HG03280 (cell line): ENCODE measurements at regions not wholly inside any gene's neighbourhood (a gene's known extent, or its start where the extent isn't known, plus 50 kb on each side); places are given as distances from the start of the nearest gene placed in this dataset.

Experiments used
- ATAC-seq: cut with Tn5 transposase; IDR thresholded peaks from one replicate; pipeline ENCODE4 v1.9.1; 2021; ENCODE audit warnings: mild to moderate bottlenecking, moderate library complexity; ENCODE audit not compliant: unreplicated experiment

- ATAC-seq = no peak
Observed at GRCh38 chr6:166733900-166734299, 106.8 kb upstream of the RPS6KA2 start.

GRCh38 chr6:166729658-166730057, 102.6 kb upstream of the RPS6KA2 start:
- ATAC-seq = no peak

DNA sequence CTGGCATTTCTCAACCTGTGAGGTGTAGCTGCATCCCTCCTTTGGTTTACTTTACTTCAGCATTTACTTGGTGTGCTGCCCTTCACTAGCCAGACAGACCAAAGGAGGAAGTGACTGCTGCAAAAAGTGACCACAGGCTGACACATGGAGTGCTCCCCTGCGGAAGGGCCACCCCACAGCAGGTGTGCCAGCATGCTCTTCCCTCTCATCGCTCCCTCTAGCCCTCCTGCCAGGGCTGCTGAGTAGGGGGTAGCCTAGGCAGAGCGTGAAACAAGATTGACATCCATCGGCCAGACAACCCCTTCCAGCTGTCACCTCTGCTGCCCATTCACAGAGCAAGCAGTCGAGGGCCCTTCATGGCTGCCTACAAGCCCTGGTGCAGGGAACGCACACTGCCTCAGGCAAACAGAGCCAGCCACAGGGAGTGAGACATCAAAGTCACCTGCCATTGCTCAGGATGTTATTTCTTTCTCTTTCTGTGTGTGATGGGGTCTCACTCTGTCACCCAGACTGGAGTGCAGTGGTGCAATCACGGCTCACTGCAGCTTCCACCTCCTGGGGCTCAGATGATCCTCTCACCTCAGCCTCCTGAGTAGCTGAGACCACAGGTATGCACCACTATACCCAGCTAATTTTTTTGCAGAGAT, 102.0 kb upstream of the RPS6KA2 start:
- no peak for ATAC-seq

GRCh38 chr6:166726201-166726600, 99.2 kb upstream of the RPS6KA2 start:
- ATAC-seq = no peak

GRCh38 chr6:166725571-166725970, 98.5 kb upstream of the RPS6KA2 start:
- no peak for ATAC-seq

DNA sequence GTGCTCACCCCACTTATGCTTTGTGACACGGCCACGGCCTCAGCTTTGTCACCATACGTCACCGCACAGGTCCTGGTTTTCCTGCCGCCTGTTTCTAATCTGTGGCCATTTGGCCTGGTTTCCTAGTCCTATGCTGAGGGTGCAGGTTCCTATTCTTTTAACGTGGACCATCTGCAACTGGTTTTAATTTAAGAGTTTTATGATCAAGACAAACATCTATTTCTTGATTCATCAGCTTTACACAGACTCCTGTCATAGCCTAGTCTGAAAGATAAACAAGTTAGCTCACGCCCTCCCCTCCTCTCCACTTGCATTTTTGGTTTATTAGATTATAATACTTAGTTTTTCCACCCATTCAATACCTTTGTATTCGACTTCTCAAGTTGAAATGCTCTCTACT, 97.5 kb upstream of the RPS6KA2 start:
- ATAC-seq = no peak

DNA sequence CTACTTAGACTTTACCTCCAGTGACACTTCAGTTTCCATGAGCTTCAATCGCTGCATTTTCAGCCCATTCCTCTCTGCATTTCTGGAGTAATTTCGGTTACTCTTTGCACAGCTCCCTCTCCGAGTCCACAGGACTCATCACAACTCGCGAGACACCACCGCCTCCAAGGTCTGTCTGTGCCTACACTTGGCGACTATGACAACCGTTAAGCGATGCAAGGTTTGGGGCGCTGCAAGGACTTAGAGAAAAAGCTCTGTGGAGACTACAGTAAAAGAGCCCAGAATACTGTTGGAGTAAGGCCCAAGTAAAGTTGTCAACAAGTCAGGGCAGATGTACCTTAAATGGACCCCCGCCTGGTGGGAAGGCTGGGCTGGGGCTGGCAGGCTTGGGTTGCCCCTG, 95.7 kb upstream of the RPS6KA2 start:
- no peak for ATAC-seq

DNA sequence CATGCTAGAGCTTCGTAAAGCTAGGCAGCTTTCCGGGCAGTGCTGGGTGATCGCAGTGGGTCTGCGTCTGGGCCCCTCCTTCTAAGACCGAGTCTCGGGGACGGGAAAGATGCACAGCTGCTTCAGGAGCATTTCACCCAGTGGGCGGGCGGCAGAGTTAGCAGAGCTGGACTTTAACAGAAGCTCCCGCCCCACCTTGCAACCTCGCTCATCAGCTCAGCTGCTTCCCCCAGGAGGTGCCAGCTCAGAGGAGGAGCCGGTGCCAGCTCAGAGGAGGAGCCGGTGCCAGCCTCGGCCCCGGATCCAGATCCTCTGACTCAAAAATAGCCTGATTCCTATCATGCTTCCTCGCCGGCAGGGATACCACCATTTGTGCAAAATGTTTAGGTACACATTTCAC, 94.5 kb upstream of the RPS6KA2 start:
- ATAC-seq = no peak

GRCh38 chr6:166720856-166721255, 93.8 kb upstream of the RPS6KA2 start:
- no peak for ATAC-seq

DNA sequence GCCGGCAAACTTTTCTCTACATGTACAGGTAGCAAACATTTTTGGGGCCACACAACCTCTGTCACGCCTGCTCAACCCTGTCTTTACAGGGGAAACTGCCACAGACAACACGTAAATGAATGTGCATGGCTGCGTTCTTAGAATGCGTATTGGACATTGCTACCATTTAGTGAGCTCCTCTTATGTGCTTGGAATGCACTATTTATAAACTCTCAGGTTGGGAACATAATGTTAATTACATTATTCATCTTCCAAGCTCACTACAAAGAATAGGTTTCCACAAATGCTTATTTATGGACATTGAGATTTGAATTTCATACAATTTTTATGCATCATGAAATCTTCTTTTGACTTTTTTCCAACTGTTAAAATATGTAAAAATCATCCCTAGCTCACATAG, 92.0 kb upstream of the RPS6KA2 start:
- no peak for ATAC-seq

DNA sequence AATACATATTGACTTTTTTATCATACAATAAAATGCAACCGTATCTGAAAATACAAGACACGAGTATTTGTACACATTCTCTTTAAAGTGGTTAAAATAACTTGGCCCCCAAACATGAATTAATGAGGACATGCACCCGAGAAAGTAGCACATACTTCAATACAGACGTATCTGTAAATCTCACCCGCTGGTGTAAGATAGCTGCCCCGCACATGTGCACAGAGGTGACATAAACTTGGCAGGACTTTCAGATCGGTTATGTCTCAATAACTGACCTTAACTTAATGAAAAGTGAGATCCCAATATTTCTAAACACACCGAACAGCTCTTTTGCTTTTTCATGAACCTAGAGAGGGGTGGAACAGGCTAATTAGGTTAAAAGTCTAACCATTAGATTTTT, 91.5 kb upstream of the RPS6KA2 start:
- ATAC-seq = no peak

- ATAC-seq = no peak
Observed at GRCh38 chr6:166716910-166717617, 90.0 kb upstream of the RPS6KA2 start.

DNA sequence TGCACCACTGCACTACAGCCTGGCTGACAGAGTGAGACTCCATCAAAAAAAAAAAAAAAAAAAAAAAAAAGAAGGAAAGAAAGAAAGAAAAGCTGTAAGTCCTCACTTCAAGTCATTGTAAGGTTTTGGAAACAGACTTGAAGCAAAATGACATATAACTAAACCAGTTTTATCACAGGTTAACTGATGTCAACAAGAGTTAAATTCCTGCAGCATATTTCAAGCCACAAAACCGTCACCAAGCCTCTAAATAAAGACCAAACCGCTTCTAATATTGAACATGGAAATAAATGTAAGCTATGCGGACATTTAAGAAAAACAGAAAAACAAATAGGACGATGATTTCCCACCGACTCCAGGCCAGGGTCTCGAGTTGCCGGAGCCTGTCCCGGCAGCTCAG, 88.9 kb upstream of the RPS6KA2 start:
- no peak for ATAC-seq

DNA sequence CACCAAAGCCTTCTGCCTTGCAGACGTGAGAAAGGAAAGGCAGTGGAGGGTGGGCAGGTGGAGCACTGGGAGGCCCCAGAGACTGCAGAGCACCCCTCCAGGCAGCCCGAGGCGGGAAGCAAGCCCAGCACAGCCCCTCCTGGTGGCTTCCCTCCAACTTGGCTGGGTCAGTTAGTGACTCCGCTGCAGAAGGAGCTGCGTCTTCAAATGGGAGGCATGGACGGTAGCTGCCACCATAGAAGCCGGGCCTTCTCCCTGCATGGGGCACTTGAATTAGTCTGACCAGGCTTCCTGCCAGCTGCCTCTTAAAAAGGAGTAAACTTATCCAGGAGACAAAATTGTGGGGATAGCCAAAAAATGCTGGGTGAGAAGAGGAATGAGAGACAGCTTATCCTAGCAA, 88.0 kb upstream of the RPS6KA2 start:
- ATAC-seq = no peak

GRCh38 chr6:166714581-166714980, 87.5 kb upstream of the RPS6KA2 start:
- no peak for ATAC-seq

DNA sequence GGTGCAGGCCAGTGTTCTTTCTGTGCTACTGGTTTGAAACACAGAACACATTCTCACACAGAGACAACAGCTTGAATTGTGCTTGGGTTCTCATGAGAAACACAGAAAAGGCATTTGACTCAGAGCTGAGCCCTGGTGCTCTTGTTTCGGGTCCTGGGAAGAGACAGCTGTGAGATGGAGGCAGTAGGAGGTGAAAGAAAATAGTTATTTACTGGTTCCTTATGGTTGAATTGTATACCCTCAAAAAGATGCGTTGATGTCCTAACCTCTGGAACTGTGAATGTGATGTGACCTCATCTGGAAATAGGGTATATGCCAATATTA, 87.1 kb upstream of the RPS6KA2 start:
- ATAC-seq = no peak

DNA sequence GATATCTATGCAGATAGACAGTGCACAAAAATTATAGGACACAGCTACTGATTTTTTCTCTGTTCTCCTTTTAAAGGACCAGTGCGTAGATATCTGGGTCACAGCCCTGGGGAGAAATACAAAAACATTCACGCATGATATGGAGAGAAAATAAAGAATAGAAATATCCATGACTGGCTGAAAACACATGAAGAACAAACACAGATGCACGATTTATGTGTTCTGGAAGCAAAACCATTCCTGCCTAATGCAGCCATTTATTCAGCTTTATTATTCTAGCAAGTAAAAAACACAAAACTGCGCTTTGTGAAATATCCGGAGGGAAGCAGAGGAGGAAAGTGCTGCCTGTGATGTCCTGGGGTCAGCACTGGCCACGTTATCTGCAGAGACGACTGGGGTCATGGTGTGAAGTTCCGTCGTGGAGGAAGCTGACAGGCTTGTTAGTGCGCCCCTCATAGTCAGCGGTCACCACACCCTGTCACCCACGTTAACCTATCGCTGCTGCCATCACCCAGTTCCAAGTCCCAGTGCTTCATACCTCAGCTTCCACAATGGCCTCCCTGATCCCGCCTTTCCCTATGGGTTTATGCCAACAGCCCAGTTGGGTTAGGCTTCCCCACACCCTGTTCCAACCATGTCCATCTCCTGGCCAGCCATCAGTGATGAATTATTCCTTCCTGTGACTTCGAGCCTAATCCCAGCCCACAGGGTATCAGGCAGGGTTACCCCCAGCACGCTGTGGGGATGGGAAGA, 86.6 kb upstream of the RPS6KA2 start:
- ATAC-seq = no peak

DNA sequence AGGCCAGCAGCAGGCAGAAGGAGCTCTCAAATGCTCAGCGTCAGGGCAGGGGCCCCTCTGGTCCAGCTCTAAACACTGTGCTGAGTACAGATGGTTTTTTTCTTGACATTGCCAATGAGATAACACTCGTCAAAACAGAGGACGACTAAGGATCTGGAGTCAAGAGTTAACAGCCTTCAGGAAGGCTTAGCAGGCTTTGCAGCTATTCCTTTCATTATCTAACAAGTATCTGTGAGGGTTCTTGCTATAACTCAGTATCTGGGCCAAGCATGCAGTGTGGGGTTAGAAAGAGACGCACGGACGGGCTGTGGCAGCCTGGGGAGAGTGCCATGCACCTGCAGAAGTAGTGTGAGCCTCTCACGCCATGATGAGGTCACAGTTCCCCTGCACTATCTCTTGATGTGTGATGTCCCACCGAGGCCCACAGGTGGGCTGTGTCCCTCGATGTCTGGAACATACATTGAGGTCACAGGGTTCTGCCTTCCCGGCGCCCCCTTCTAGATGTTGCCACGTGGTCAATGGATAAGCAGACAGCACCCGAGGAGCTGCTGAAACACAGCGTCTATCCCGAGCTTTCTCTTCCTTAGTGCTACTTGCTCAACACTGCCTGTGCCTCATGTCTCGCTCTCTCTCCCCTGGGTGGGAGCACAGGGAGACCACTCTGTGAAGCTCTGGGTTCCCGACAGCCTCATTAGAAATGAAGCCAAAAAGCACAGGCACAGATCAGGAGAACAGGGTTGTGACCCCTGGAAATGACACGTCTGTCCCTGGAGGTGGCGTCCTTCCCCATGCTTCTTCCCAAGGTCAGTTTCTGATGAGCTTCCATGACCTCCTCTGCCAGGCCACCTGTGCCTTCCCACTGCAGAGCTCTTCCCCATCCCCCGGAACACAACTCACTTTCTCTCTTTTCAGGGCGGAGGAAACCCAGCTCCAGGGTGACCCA, 85.5 kb upstream of the RPS6KA2 start:
- no peak for ATAC-seq

DNA sequence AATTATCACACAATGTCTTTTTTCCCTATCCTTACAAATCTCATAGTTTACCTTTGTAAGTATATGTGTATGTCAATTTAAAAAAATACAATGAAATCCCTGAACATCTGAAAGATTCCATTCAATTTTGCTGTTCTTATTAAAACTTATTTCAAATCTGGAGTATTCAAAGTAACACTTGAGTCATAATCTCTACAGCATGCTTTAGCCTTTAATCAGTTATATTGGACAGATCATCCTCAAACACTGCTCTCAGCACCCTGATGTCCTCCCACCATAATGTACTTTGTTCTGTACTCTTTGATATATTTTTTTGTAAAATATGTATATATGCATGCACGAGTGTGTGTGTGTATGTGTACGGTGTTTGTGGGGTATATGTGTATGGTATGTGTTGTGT, 83.0 kb upstream of the RPS6KA2 start:
- ATAC-seq = no peak

GRCh38 chr6:166708460-166708859, 81.4 kb upstream of the RPS6KA2 start:
- no peak for ATAC-seq

DNA sequence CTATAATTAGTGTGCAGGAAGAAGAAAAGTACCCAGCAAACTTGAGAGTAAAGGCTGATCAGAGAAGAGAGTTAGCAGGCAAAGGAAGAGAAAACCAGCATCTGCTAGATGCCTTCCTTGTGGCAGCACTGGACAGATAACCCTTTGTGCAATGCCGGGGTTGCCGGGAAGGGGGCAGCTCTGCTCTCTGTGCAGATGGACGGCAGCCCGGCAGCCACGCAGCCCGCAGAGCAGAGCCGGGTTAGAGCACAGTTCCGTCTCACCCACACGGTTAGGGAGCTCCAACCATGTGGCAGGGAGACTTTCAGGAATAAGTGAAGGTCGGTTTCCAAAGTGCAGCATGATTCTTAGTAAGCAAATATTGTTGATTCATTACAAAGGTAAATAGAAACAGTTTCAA, 80.0 kb upstream of the RPS6KA2 start:
- no peak for ATAC-seq
